Stimulated activated CD4-positive, alpha-beta T cell treated with anti-CD3 and anti-CD28 coated beads, Interleukin-12 subunit alpha, Interleukin-12 subunit beta, amount 100 ng/mL, for 48 hours (primary cell): ENCODE measurements at regions not wholly inside any gene's neighbourhood (a gene's known extent, or its start where the extent isn't known, plus 50 kb on each side); places are given as distances from the start of the nearest gene placed in this dataset.

Experiments
- DNase-seq, 3 donors: peaks; one replicate each; pipeline ENCODE4 v3.0.0-alpha.2; 2020; ENCODE audit warnings: low read depth in 2 of 3, low spot score in 1 of 3

GRCh38 chr2:67516362-67516761 lies 119.2 kb downstream of the ETAA1 start:
- DNase-seq, result no peak

- DNase-seq, result no peak
Observed at GRCh38 chr2:67516899-67517530, 119.9 kb downstream of the ETAA1 start.

DNA sequence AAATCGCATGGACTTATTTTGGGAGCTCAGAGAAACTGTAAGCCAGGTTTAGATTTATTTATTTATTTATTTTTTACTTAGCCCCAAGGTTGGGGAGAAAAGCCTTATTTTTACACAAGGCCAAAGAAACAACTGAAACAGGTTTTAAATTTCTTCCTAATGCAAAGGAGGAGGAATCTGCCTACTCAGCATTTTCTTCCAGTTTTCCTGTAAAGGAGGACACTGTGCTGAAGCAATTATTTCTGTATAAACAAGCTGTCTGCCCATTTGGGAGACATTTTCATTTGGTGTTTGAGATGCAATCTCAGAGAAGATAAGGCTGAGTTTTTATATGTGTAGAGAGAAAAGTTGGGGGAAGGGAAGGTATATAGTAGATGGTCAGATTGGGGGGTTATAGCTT lies 125.0 kb downstream of the ETAA1 start:
- no peak for DNase-seq

DNA sequence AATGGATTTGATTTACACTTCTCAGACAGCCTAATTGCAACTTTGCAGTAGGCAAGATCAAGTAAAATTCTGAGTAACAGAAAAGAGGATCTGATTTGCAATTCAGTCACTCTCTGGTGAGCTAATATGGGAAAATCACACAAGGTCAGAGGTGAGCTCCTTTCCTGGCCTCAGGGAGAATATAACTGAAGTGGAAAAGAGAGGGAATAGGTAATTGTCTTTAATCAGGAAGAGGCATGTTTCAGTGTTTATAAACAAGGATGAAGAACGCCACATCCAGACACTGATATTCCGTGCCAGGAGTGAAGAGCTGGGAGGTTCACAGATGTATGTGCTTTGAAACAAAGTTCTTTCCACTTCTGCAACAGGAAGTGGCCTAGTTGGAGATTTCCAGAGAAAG lies 127.1 kb downstream of the ETAA1 start:
- DNase-seq, result no peak

GRCh38 chr2:67524777-67525176 lies 127.6 kb downstream of the ETAA1 start:
- DNase-seq, result no peak

DNA sequence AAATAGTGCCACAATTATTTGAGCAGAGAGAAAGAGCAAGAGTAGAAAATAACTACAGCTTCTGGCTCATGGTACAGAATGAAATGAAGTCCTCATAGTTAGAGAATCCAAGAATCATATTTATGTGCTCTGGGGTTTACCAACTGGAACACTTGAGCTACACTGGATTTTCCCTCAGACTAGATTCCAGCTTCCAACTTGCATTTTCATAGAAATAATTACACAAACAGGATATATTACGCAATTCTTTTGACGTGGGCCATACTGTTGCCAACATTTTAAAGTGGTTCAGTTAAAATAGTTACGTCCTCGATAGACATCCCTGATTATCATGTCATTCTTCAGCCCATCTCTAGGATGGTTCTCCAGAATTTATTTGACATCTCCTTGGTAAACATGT lies 129.2 kb downstream of the ETAA1 start:
- no peak for DNase-seq

DNA sequence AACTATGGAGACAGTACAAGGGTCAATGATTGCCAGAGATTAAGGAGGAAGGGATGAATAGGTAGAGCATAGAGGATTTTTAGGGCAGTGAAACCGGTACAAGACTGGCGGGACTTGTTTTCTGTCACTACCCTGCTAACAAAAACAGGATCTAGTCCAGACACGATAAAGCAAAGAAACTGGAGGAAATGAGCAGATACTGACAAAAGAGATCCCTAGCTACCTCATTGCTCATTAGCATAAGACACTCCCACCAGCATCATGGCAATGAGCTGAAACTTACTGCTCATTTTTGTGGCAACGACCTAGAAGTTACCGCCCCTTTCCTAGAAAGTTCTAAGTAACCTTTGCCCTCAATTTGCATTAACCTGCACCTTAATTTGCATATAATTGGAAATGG lies 131.2 kb downstream of the ETAA1 start:
- no peak for DNase-seq

DNA sequence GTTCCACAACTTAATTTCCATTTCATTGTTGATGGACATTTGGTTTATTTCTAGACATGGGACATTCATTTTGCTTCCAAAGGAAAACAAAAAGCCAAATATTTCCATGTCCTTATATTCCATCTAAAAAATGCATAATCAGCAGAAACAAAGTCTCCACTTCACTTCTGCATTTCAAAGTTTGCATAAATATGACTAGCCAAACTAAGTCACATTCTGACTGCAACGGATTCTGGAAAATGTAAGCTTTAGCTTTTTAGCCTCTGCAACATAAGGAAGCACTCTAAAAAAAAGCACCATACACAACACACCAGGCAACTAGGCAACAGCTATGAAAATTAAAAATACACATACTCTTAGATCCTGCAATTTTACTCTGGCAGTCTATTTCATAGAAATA lies 135.3 kb downstream of the ETAA1 start:
- DNase-seq, result no peak

- no peak for DNase-seq
Observed at GRCh38 chr2:67534745-67535144, 137.6 kb downstream of the ETAA1 start.

GRCh38 chr2:67540962-67541361 lies 143.8 kb downstream of the ETAA1 start:
- no peak for DNase-seq

- DNase-seq, result no peak
Observed at GRCh38 chr2:67544286-67544685, 147.2 kb downstream of the ETAA1 start.

DNA sequence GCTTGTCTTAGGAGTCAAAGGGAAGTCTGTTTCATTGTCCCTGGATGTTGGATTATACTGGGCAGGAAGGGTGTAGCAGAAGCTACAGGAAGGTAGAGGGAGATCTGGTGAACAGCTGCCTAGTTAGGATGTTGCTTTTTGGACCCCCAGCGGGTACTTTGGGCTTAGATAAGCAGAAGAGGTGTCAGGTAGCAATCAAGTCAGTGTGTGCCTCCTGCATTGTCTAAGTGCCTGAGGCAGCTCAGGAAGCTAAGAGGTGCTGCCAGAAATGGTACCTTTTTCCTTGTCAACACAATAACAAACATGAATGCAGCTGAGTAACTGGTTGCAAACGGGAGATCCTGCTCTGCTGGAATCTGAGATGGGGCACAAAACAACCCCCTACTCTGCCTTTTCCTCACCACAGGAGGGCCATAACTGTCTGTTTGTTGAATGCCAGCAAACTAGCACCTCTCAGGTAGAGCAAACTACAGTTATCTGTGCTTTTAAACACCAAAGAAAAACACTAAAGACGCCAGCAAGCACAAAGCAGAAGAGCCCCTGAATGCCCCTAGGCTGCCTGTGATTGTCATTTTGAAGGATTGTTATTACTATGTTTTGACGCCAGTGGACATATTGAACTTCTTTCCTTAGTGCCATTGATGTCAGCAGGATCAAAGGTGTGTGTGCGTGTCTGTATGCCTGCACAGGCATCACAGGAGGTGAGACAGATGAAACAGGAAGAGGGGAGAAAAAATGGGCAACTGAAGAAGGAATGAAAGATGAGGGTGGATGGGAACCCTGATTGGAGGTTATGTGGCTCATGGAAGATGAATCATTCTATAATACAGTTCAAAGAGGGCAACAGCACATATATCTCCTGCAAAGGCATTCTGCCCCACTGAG lies 151.4 kb downstream of the ETAA1 start:
- no peak for DNase-seq

DNA sequence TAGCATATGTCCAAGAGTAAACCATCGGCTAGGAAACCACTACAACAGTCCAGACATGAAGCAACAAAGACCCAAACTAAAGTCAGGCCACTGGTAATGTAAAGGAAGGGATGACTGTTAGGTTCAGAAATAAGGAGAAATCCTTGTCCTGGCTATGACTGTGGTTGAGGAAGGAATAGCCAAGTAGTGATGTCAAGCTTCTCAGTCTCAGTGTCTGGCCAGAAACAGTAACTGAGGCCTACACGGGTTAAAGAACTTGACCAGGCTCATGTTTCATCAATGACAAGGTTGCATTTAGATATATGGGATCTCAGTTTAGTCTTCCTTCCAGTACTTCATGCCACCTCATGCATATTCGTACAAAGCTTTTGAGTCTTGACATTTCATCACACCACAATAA lies 162.0 kb downstream of the ETAA1 start:
- DNase-seq, result no peak

- DNase-seq, result no peak
Observed at GRCh38 chr2:67560771-67561456, 163.8 kb downstream of the ETAA1 start.

GRCh38 chr2:67561457-67561965 lies 164.4 kb downstream of the ETAA1 start:
- no peak for DNase-seq

DNA sequence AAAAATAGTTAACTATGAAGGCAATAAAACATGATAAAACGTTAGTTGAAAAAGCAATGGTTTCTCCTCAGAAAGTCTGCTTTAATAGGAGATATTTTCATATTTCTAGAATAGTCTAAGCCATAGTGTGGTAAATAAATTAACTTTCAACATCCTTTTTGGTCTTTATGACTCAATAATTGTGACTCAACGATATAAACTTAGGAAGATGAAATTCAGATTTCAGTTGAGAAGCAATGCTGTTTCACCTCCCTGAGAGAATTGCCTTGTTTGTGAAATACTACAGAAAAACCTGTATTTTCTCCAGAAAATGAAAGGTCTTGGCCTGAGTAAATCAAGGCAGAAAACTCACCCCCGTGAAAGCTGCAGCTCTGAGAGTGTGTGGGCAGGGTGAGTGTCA lies 166.9 kb downstream of the ETAA1 start:
- DNase-seq, result no peak

GRCh38 chr2:67564626-67565025 lies 167.5 kb downstream of the ETAA1 start:
- DNase-seq, result no peak

DNA sequence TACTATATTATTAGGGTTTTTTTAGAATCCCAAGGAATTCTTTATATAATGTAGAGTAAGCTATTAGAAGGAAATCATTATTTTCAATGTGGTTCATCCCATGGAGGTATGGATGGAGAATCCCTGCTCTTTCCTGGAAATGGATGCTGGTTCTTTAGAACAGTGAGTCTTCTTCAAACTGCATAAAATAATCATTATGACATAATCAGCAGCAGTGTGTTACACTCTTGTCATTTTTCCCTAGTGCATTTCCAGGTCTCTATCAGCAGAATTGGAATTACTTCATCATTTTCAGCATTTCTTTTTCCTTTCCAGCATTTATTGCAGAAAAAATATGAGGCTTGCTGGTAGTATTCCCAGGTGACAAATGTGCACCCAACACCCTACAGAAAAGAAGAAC lies 168.1 kb downstream of the ETAA1 start:
- no peak for DNase-seq

- DNase-seq, result no peak
Observed at GRCh38 chr2:67565761-67566160, 168.6 kb downstream of the ETAA1 start.

DNA sequence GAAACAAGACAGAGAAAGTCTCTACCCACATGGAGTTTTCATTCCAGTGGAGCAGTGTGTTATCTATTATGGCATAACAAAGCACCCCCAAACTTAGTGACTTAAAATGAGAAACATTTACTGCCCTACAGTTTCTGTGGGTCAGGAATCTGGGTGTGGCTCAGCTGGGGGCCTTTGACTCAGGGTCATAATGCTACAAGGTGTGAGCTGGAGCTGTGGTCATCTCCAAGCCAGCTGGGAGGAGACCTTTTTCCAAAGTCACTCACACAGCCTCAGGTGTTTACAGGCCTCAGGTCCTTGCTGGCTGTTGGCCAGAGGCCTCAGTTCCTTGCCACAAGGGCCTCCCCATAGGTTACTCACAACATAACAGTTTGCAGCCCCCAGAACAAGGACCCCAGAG lies 169.2 kb downstream of the ETAA1 start:
- no peak for DNase-seq

DNA sequence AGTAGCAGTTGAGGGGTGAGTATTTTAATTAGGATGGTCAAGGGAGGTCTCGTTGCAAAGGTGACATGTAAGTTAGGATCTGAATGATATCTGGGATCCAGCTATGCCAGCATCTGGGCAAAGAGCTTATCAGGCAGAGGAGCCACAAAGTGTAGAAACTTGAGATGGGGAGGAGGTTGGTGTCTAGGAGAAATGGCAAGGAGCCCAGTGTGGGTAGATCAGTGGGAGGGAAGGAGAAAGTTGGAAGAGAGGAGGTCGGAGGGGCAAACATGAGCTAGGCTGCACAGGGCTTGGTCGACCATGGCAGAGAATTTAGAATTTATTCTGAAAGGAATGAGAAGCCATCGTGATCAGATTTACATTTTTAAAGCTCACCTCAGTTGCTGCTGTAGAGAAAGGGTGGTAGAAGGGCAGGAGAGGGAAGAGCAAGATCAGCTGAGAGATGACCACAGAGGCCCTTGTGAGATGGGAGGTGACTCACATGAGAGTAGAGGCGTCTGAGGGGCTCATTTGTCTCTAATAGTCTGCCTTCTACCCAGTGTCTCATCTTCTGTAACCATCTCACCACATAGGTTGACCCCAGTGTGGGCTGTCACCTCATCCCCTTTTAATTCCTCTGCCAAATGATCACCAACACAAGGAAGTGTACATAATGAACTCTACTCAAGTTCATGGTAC lies 170.0 kb downstream of the ETAA1 start:
- no peak for DNase-seq
